ENCODE measurements at regions not wholly inside any gene's neighbourhood (a gene's known extent, or its start where the extent isn't known, plus 50 kb on each side); places are given as distances from the start of the nearest gene placed in this dataset.

- FAIRE-seq, result no peak
These were observed 74.1 kb upstream of the RPS23 start for GRCh38 chr5:82352146-82352791.

GRCh38 chr5:82351754-82352145 is 73.6 kb upstream of the RPS23 start:
- peak; percentile 77 for FAIRE-seq

- FAIRE-seq, result no peak
These were observed 73.1 kb upstream of the RPS23 start for GRCh38 chr5:82351297-82351696.

GRCh38 chr5:82349652-82350051 is 71.5 kb upstream of the RPS23 start:
- FAIRE-seq, result no peak

- no peak for FAIRE-seq
These were observed 70.8 kb upstream of the RPS23 start for GRCh38 chr5:82348784-82349425.

GRCh38 chr5:82347201-82347865 is 69.2 kb upstream of the RPS23 start:
- no peak for FAIRE-seq

- FAIRE-seq, result no peak
These were observed 68.4 kb upstream of the RPS23 start for GRCh38 chr5:82346399-82347165.

GRCh38 chr5:82345108-82345507 is 67.0 kb upstream of the RPS23 start:
- FAIRE-seq, result no peak

GRCh38 chr5:82341325-82341724 is 63.2 kb upstream of the RPS23 start:
- no peak for FAIRE-seq

- FAIRE-seq, result no peak
These were observed 62.6 kb upstream of the RPS23 start for GRCh38 chr5:82340799-82341198.

- FAIRE-seq, result no peak
These were observed 61.6 kb upstream of the RPS23 start for GRCh38 chr5:82339792-82340191.

GRCh38 chr5:82338771-82339373 is 60.7 kb upstream of the RPS23 start:
- FAIRE-seq, result no peak

- FAIRE-seq, result no peak
These were observed 58.8 kb upstream of the RPS23 start for GRCh38 chr5:82336959-82337351.

GRCh38 chr5:82336226-82336958 is 58.2 kb upstream of the RPS23 start:
- FAIRE-seq, result no peak

- FAIRE-seq, result no peak
These were observed 57.7 kb upstream of the RPS23 start for GRCh38 chr5:82335806-82336205.

- no peak for FAIRE-seq
These were observed 56.7 kb upstream of the RPS23 start for GRCh38 chr5:82334856-82335255.

- no peak for FAIRE-seq
These were observed 56.0 kb upstream of the RPS23 start for GRCh38 chr5:82334085-82334692.

- peak; percentile 50 for FAIRE-seq
These were observed 54.9 kb upstream of the RPS23 start for GRCh38 chr5:82332886-82333615.

GRCh38 chr5:82332064-82332855 is 54.1 kb upstream of the RPS23 start:
- peak; percentile 96 for FAIRE-seq

GRCh38 chr5:82331557-82331956 is 53.4 kb upstream of the RPS23 start:
- no peak for FAIRE-seq

All from endometrium (tissue), 2 donors.